ENCODE measurements at regions not wholly inside any gene's neighbourhood (a gene's known extent, or its start where the extent isn't known, plus 50 kb on each side); places are given as distances from the start of the nearest gene placed in this dataset.

DNA sequence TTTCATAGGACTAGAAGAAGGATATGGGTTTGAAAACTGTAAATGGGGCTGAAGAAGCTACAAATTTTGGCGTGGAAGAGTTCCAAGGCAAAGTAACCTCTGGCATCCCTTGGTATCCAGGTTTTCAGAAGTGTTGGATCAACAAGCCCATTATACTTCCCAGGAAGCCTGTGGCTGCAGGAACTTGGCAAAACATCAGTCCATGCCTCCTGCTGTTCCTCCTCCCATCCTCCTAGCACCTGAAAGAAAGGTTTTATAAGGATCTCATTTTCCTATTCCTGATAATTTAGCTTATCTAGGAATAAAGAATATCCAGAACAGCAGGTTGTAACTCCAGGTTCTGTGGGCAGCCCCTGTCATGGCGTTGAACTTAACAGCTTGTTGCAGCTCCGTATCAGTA is 72.5 kb upstream of the LPAR1 start:
- no peaks in the 10 kb centered on the region for H3K36me3 ChIP-seq (ENCODE audit: control insufficient read depth in 2 of 2, insufficient read depth in 2 of 2, low read length in 2 of 2)
- H3K4me3 ChIP-seq (ENCODE audit: low read length in 2 of 2), result no peak overlapping the region
- no peak overlapping the region for H3K9ac ChIP-seq (ENCODE audit: low read length in 2 of 2)
- H3K27me3 ChIP-seq (ENCODE audit: control insufficient read depth in 1 of 2, insufficient read depth in 2 of 2, low read length in 2 of 2), result no peaks in the 10 kb centered on the region
- H3K9me3 ChIP-seq (ENCODE audit: control insufficient read depth in 2 of 2, low read length in 2 of 2), result peaks cover 0 to 3% of the 10 kb centered on the region in 2 donors
- no peak overlapping the region for H3K27ac ChIP-seq (ENCODE audit: low read length)
- H3K4me1 ChIP-seq (ENCODE audit: control insufficient read depth, insufficient read depth, low read length), result no peaks in the 10 kb centered on the region

DNA sequence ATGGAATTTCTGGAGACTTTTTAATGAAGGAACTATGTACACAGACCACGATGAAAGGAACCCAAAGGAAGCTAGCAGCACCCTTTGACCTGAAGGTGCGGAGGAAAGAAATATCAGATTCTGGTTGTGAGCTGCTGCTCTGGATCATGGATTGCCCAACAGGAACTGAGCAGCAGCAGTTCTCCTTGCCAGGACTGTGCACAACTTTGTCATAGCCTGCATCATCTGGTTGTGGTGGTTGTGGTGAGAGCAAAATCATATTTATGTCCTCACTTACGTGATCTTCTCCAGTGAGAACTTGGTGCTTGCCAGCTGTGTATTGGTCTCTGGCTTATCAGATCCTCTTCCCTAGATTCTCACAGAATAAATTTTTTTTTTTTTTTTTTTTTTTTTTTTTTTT is 70.7 kb upstream of the LPAR1 start:
- Histone ChIP-seq H3K4me3 (ENCODE audit: low read length in 2 of 2) (no peak overlapping the region), H3K9ac (ENCODE audit: low read length in 2 of 2) (no peak overlapping the region), H3K9me3 (ENCODE audit: control insufficient read depth in 2 of 2, low read length in 2 of 2) (peaks cover 0 to 3% of the 10 kb centered on the region in 2 donors), H3K4me1 (ENCODE audit: control insufficient read depth, insufficient read depth, low read length) (no peaks in the 10 kb centered on the region), H3K27ac (ENCODE audit: low read length) (no peak overlapping the region), H3K36me3 (ENCODE audit: control insufficient read depth in 2 of 2, insufficient read depth in 2 of 2, low read length in 2 of 2) (no peaks in the 10 kb centered on the region), H3K27me3 (ENCODE audit: control insufficient read depth in 1 of 2, insufficient read depth in 2 of 2, low read length in 2 of 2) (no peaks in the 10 kb centered on the region)

DNA sequence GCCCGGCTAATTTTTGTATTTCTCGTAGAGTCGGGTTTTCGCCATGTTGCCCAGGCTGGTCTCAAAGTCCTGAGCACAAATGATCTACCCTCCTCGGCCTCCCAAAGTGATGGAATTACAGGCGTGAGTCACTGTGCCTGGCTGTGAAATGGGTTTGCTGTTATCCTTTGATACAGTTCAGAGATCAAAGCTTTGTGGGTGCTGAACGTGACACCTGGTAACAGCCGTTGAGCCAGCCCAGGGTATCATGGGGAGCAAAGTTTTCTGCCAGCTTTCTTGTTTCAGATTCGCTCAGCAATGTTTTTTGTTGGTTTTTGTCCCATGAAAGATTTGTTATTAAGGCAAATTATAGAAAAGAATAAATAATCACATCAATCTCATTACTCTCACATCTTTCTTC is 68.9 kb upstream of the LPAR1 start:
- H3K9me3 ChIP-seq (ENCODE audit: control insufficient read depth in 2 of 2, low read length in 2 of 2), result peaks cover 0 to 3% of the 10 kb centered on the region in 2 donors
- no peak overlapping the region for H3K4me3 ChIP-seq (ENCODE audit: low read length in 2 of 2)
- H3K9ac ChIP-seq (ENCODE audit: low read length in 2 of 2), result no peak overlapping the region
- no peaks in the 10 kb centered on the region for H3K36me3 ChIP-seq (ENCODE audit: control insufficient read depth in 2 of 2, insufficient read depth in 2 of 2, low read length in 2 of 2)
- no peaks in the 10 kb centered on the region for H3K4me1 ChIP-seq (ENCODE audit: control insufficient read depth, insufficient read depth, low read length)
- H3K27ac ChIP-seq (ENCODE audit: low read length), result no peak overlapping the region
- no peaks in the 10 kb centered on the region for H3K27me3 ChIP-seq (ENCODE audit: control insufficient read depth in 1 of 2, insufficient read depth in 2 of 2, low read length in 2 of 2)

DNA sequence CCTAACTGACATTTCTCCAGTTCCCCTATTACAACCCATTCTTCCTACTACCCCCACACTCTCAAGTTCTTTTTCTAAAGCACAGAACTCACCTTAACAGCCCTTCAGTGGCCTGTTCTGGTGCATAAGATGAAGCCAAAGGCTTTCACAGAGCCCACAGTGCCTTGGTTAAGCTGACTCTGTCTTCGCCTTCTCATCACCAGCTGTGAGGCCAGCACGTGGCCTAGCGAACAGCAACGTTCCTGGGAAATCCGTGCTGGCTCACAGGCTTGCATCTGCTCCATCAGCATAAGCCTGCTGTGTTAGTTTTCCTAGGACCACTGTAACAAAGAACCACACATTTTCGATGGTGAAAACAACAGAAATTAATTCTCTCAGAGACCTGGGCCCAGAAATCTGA is 67.9 kb upstream of the LPAR1 start:
- Histone ChIP-seq H3K4me3 (ENCODE audit: low read length in 2 of 2) (no peak overlapping the region), H3K27ac (ENCODE audit: low read length) (no peak overlapping the region), H3K9me3 (ENCODE audit: control insufficient read depth in 2 of 2, low read length in 2 of 2) (peaks cover 0 to 3% of the 10 kb centered on the region in 2 donors), H3K4me1 (ENCODE audit: control insufficient read depth, insufficient read depth, low read length) (no peaks in the 10 kb centered on the region), H3K9ac (ENCODE audit: low read length in 2 of 2) (no peak overlapping the region), H3K36me3 (ENCODE audit: control insufficient read depth in 2 of 2, insufficient read depth in 2 of 2, low read length in 2 of 2) (no peaks in the 10 kb centered on the region), H3K27me3 (ENCODE audit: control insufficient read depth in 1 of 2, insufficient read depth in 2 of 2, low read length in 2 of 2) (no peaks in the 10 kb centered on the region)

DNA sequence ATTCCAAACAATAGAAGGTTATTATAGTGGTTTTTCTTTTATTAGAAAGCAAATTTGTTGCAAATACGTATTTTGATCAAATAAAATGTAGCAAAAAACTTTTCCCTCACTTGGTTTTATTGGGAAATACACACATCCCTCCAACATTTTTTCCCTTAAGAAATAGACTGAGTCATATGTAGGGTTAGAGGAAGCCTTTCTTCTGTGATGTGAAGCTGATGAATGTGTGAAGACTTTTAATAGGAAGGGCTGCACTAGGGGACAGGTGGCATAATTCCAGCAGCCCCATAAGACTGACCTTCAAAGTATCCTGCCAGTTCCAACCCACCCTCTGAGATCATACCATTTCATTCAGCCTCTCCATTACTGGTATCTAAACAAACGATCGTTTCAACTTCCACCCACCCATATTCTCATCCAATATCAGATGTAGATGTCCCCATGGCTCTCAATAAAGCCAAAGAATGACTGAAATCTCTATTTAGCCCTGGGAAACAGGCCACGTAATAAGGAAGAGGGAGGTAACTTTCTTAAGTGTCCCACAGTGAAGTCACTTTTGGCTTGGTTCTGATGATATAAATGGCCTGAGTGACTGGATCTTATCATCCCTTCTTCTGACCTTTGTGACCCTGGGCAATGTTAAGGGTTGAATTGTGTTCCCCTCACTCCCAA is 64.7 kb upstream of the LPAR1 start:
- H3K36me3 ChIP-seq (ENCODE audit: control insufficient read depth in 2 of 2, insufficient read depth in 2 of 2, low read length in 2 of 2), result no peaks in the 10 kb centered on the region

DNA sequence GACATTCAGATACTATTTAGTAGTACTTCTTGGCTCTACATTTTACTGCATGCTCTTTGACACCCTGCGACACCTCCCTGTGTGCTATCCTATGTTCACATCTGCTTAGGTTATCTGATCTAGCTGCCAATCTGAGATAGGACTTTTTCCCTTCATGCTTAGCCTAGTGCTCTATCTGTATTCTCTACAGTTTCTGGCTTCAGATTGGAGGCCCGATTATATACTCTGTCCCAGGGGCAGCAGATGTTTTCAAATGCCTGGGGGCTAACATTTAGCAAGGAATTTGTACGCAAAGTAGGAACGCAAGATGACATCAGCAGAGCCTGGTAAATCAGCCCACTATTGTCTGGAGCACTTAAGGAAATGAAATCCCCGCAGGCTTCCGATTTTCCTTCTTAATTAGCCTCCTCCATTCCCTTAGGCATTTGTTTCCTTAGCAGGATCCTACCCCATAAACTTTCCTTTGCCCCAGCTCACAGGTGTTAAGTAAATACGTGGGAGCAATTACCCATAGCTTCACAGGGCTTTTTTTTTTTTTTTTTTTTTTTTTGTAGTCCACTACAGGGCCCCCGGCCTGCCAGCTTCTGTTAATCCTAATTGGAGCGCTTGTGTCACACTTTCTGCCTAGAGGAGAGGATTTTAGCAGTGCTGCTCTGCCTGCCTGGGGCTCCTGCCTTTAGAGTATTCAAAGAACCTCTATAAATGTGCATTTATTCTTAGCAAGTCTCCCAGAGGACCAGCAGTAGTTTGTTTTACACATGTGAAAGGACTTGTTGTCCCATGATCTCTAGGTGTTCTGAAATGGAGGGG is 61.1 kb upstream of the LPAR1 start:
- no peak overlapping the region for H3K27ac ChIP-seq (ENCODE audit: low read length)
- H3K9ac ChIP-seq (ENCODE audit: low read length in 2 of 2), result no peak overlapping the region

More for the DNA sequence above, 64.7 kb upstream of the LPAR1 start:
- Histone ChIP-seq H3K4me3 (ENCODE audit: low read length in 2 of 2) (no peak overlapping the region), H3K27me3 (ENCODE audit: control insufficient read depth in 1 of 2, insufficient read depth in 2 of 2, low read length in 2 of 2) (no peaks in the 10 kb centered on the region), H3K27ac (ENCODE audit: low read length) (no peak overlapping the region), H3K4me1 (ENCODE audit: control insufficient read depth, insufficient read depth, low read length) (no peaks in the 10 kb centered on the region), H3K9me3 (ENCODE audit: control insufficient read depth in 2 of 2, low read length in 2 of 2) (no peaks in the 10 kb centered on the region), H3K9ac (ENCODE audit: low read length in 2 of 2) (no peak overlapping the region)

DNA sequence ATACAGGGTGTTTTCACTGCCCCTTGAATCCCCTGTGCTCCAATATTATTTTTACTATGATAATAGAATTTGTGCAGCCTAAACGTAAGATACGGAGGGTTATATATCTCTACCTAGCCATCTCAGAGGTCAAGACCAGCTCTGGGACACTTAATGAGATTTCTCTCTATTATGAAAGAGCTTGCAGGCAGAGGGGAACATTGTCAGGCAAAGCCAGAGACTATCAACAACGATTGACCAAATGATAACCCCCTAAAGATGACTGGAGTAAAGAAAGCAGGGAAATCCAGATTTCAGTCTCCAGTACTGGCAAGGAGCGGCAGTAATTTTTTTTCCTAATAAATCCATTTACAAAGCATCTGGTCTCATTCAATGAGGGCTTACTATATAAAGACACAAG is 59.8 kb upstream of the LPAR1 start:
- H3K27ac ChIP-seq (ENCODE audit: low read length), result no peak overlapping the region
- H3K9me3 ChIP-seq (ENCODE audit: control insufficient read depth in 2 of 2, low read length in 2 of 2), result no peaks in the 10 kb centered on the region
- no peak overlapping the region for H3K4me3 ChIP-seq (ENCODE audit: low read length in 2 of 2)
- no peaks in the 10 kb centered on the region for H3K4me1 ChIP-seq (ENCODE audit: control insufficient read depth, insufficient read depth, low read length)
- H3K36me3 ChIP-seq (ENCODE audit: control insufficient read depth in 2 of 2, insufficient read depth in 2 of 2, low read length in 2 of 2), result no peaks in the 10 kb centered on the region
- H3K9ac ChIP-seq (ENCODE audit: low read length in 2 of 2), result no peak overlapping the region
- H3K27me3 ChIP-seq (ENCODE audit: control insufficient read depth in 1 of 2, insufficient read depth in 2 of 2, low read length in 2 of 2), result no peaks in the 10 kb centered on the region

More for the DNA sequence above, 61.1 kb upstream of the LPAR1 start:
- Histone ChIP-seq H3K36me3 (ENCODE audit: control insufficient read depth in 2 of 2, insufficient read depth in 2 of 2, low read length in 2 of 2) (no peaks in the 10 kb centered on the region), H3K4me3 (ENCODE audit: low read length in 2 of 2) (no peak overlapping the region), H3K4me1 (ENCODE audit: control insufficient read depth, insufficient read depth, low read length) (no peaks in the 10 kb centered on the region), H3K9me3 (ENCODE audit: control insufficient read depth in 2 of 2, low read length in 2 of 2) (no peaks in the 10 kb centered on the region), H3K27me3 (ENCODE audit: control insufficient read depth in 1 of 2, insufficient read depth in 2 of 2, low read length in 2 of 2) (no peaks in the 10 kb centered on the region)

DNA sequence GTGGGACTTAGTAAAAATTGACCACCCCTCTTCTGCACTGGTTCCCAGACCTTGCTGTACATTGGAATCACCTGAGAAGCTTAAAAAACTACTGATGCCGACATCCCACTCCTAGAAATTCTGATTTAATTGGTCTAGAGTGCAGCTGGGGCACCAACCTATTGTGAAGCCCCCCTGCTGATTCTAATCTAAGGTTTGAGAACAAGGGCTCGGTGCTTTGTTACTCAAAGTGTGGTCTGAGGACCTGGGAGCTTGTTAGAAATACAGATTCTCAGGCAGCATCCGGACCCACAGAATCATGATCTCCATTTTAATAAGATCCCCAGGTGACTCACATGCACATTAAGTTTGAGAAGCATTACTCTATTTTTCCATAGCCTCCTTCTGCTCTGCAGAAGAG is 57.8 kb upstream of the LPAR1 start:
- H3K9ac ChIP-seq (ENCODE audit: low read length in 2 of 2), result no peak overlapping the region
- no peaks in the 10 kb centered on the region for H3K4me1 ChIP-seq (ENCODE audit: control insufficient read depth, insufficient read depth, low read length)
- no peaks in the 10 kb centered on the region for H3K36me3 ChIP-seq (ENCODE audit: control insufficient read depth in 2 of 2, insufficient read depth in 2 of 2, low read length in 2 of 2)
- H3K27me3 ChIP-seq (ENCODE audit: control insufficient read depth in 1 of 2, insufficient read depth in 2 of 2, low read length in 2 of 2), result no peaks in the 10 kb centered on the region
- H3K27ac ChIP-seq (ENCODE audit: low read length), result no peak overlapping the region
- no peak overlapping the region for H3K4me3 ChIP-seq (ENCODE audit: low read length in 2 of 2)
- no peaks in the 10 kb centered on the region for H3K9me3 ChIP-seq (ENCODE audit: control insufficient read depth in 2 of 2, low read length in 2 of 2)

DNA sequence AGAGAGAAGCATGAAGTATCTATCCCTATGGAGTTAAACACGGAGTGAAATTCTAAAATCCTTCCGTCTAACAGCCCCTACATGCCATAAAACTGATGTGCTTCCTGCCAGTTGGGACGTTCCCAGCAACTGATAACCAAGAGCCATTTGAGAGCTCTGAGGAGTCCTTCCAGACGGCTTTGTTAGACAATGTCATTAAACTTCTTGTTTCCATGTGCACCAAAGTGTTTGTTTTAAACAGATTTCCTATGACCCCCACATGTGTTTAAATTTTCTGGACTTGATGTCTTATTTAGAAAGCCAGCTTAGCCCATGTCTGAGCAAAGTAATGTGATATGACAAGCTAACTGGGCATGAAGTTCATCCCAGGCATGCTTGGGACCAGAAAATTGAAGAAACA is 57.2 kb upstream of the LPAR1 start:
- Histone ChIP-seq H3K4me1 (ENCODE audit: control insufficient read depth, insufficient read depth, low read length) (no peaks in the 10 kb centered on the region), H3K4me3 (ENCODE audit: low read length in 2 of 2) (no peak overlapping the region), H3K27me3 (ENCODE audit: control insufficient read depth in 1 of 2, insufficient read depth in 2 of 2, low read length in 2 of 2) (no peaks in the 10 kb centered on the region), H3K9me3 (ENCODE audit: control insufficient read depth in 2 of 2, low read length in 2 of 2) (no peaks in the 10 kb centered on the region), H3K9ac (ENCODE audit: low read length in 2 of 2) (no peak overlapping the region), H3K36me3 (ENCODE audit: control insufficient read depth in 2 of 2, insufficient read depth in 2 of 2, low read length in 2 of 2) (no peaks in the 10 kb centered on the region), H3K27ac (ENCODE audit: low read length) (no peak overlapping the region)

DNA sequence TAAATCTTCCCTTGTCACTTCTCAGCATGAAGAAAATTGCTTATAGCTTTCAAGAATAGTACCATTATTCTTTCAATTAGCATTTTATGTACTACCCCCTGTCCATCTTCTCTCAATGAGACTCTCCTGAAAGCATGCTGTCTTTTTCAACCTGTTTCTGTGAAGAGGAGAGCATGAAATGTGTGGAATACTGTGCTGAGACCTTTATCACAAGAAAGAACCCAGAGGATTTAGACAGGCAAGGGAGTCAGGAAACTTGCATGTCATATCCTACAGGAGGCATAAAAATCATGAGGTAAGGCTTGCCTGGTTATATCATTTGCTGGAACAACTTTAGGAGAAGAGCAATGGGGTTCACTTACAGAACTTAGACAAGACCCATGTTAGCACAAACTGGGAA is 56.7 kb upstream of the LPAR1 start:
- peak overlapping the region; percentile 24 for H3K27ac ChIP-seq (ENCODE audit: low read length)
- H3K4me1 ChIP-seq (ENCODE audit: control insufficient read depth, insufficient read depth, low read length), result no peaks in the 10 kb centered on the region
- no peaks in the 10 kb centered on the region for H3K9me3 ChIP-seq (ENCODE audit: control insufficient read depth in 2 of 2, low read length in 2 of 2)
- no peaks in the 10 kb centered on the region for H3K27me3 ChIP-seq (ENCODE audit: control insufficient read depth in 1 of 2, insufficient read depth in 2 of 2, low read length in 2 of 2)
- no peak overlapping the region for H3K4me3 ChIP-seq (ENCODE audit: low read length in 2 of 2)
- no peaks in the 10 kb centered on the region for H3K36me3 ChIP-seq (ENCODE audit: control insufficient read depth in 2 of 2, insufficient read depth in 2 of 2, low read length in 2 of 2)
- H3K9ac ChIP-seq (ENCODE audit: low read length in 2 of 2), result no peak overlapping the region

DNA sequence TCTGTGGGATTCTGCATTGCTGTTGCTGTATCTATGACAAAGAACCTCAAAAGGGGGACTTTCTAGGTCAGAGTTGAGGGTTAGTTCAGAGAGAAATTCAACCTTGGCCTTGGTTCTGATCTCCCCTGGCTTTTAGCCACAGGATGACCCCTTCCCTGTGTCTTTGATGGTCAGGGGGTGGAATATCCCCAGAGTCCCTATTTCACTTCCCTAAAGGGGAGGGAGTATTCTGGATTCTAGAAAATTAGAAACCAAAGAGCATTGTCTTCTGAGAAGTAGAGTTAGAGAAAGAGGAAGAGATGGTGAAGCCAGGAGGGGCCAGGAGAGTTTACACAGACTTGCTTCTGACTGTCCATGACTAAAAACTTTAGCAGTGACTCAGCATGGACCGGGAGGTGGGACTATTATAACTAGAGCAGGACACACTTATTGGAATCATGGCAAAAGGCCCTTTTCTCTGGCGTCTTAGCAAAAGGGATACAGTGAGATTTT is 56.2 kb upstream of the LPAR1 start:
- Histone ChIP-seq H3K4me1 (ENCODE audit: control insufficient read depth, insufficient read depth, low read length) (no peaks in the 10 kb centered on the region), H3K36me3 (ENCODE audit: control insufficient read depth in 2 of 2, insufficient read depth in 2 of 2, low read length in 2 of 2) (no peaks in the 10 kb centered on the region), H3K27me3 (ENCODE audit: control insufficient read depth in 1 of 2, insufficient read depth in 2 of 2, low read length in 2 of 2) (no peaks in the 10 kb centered on the region), H3K4me3 (ENCODE audit: low read length in 2 of 2) (no peak overlapping the region), H3K9me3 (ENCODE audit: control insufficient read depth in 2 of 2, low read length in 2 of 2) (no peaks in the 10 kb centered on the region), H3K27ac (ENCODE audit: low read length) (peak overlapping the region; percentile 24), H3K9ac (ENCODE audit: low read length in 2 of 2) (no peak overlapping the region)
